ENCODE measurements at regions not wholly inside any gene's neighbourhood (a gene's known extent, or its start where the extent isn't known, plus 50 kb on each side); places are given as distances from the start of the nearest gene placed in this dataset.

DNA sequence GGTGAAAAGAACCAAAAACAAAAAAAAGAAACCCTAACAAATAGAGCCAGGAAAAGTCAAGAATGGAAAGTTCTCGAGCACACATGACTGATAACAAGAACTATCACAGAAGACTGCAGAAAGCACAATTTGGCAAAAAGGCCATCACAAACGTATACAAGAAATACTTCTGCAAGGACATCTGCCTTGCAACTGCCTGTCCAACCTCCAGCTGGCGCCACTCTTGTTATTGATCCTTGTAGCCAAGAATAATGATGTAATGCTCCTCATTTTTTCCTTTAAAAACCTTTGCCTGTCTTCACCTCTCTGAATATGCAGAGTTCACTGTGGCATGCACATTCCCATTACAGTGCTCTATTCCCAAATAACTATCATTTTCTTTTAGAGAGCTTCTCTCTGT, 87.9 kb upstream of the BMP5 start:
- no peaks in the 10 kb centered on the region for H3K36me3 ChIP-seq
- no peak for DNase-seq
- H3K27ac ChIP-seq, result no peak overlapping the region
- WGBS, 2 donors, result 60 to 64% methylated on average over 3 of the region's 3 CpGs
- intact Hi-C loops (cut with DNase I), result no loop called here
- TF ChIP-seq CTCF (IDR thresholded peaks at IDR 0.05), result no peak
- no peak for TF ChIP-seq POLR2A (IDR thresholded peaks at IDR 0.05)
- H3K4me1 ChIP-seq, result no peaks in the 10 kb centered on the region
- no peak overlapping the region for H3K4me3 ChIP-seq (replicated peaks in 1 of 3)
- no peaks in the 10 kb centered on the region for H3K27me3 ChIP-seq
- H3K9me3 ChIP-seq, result no peaks in the 10 kb centered on the region

DNA sequence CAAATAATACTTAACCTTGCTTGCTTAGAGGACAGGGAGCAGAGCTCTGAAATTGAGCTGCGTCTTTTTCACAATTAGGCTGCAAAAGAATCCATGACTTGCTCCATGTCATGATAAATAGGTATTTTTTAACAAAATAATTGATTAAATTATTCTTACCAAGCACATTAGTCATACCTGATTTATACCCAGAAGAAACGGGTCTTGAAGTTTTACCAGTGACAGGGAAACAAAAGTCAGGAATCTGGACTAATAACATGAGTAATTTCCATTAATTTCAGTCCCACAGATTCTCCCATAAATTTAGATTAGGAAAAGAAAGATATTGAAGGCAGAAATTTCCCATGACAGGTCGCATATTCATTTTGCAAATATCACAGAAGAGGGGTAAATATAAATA, 85.0 kb upstream of the BMP5 start:
- TF ChIP-seq POLR2A (IDR thresholded peaks at IDR 0.05) (no peak), CTCF (IDR thresholded peaks at IDR 0.05) (no peak)
- WGBS, 2 donors, result 85 to 91% methylated on average over 3 of the region's 3 CpGs

DNA sequence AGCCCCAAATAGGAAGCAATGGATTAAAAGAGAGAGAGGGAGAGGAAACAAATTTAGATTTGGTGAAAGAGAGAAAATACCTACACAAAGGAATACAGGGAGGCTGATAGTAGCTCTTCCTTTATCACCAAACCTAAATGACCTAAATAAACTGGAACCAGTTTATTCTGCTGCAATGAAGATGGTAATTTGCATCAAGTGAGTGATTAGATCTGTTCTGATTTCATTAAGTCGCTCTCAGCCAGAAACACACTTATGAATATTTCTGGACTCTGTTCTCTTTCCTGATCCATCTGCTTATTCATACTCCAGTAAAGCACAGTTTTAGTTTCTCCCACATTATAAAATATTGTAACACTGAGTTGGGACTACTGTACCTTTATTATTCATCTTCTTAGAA, 83.4 kb upstream of the BMP5 start:
- Histone ChIP-seq H3K27me3 (no peaks in the 10 kb centered on the region), H3K4me1 (no peaks in the 10 kb centered on the region), H3K27ac (no peak overlapping the region), H3K4me3 (replicated peaks in 1 of 3) (no peak overlapping the region), H3K36me3 (no peaks in the 10 kb centered on the region), H3K9me3 (no peaks in the 10 kb centered on the region)
- intact Hi-C loops (cut with DNase I), result no loop called here
- WGBS, 2 donors, result 83 to 87% methylated on average over 1 of the region's 1 CpG
- no peak for TF ChIP-seq CTCF (IDR thresholded peaks at IDR 0.05)
- no peak for DNase-seq

More for the DNA sequence above, 85.0 kb upstream of the BMP5 start:
- intact Hi-C loops (cut with DNase I), result no loop called here
- H3K9me3 ChIP-seq, result no peaks in the 10 kb centered on the region
- no peaks in the 10 kb centered on the region for H3K27me3 ChIP-seq
- DNase-seq, result no peak
- no peaks in the 10 kb centered on the region for H3K36me3 ChIP-seq
- H3K27ac ChIP-seq, result no peak overlapping the region
- H3K4me1 ChIP-seq, result no peaks in the 10 kb centered on the region
- no peak overlapping the region for H3K4me3 ChIP-seq (replicated peaks in 1 of 3)

DNA sequence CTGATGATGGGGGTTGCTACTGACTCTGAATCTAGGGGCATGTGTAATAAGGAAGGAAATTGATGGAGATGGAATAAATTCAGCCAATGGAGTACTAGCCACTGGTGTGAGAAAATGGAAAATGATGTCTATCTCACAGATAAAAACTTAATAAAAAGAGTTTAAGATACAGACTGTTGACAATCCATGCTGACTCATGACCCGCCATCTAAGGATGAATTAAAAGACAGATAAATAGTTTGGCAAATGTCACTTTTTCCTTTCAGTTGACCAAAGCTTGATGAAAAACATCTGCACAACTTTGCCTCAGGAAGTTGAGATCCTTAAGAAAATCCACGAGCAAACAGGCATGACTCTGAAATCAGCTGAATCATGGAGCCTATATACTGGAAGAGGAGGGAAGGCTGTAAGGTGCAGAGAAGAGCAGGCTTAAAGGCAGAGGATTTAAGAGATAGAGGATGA, 82.6 kb upstream of the BMP5 start:
- H3K4me1 ChIP-seq, result no peaks in the 10 kb centered on the region
- H3K4me3 ChIP-seq (replicated peaks in 1 of 3), result no peak overlapping the region
- no peak for TF ChIP-seq CTCF (IDR thresholded peaks at IDR 0.05)
- TF ChIP-seq POLR2A (IDR thresholded peaks at IDR 0.05), result no peak
- no peaks in the 10 kb centered on the region for H3K27me3 ChIP-seq
- DNase-seq, result no peak
- intact Hi-C loops (cut with DNase I), result no loop called here
- H3K36me3 ChIP-seq, result no peaks in the 10 kb centered on the region
- no peak overlapping the region for H3K27ac ChIP-seq
- WGBS, 2 donors, result 62 to 77% methylated on average over 2 of the region's 2 CpGs
- no peaks in the 10 kb centered on the region for H3K9me3 ChIP-seq

DNA sequence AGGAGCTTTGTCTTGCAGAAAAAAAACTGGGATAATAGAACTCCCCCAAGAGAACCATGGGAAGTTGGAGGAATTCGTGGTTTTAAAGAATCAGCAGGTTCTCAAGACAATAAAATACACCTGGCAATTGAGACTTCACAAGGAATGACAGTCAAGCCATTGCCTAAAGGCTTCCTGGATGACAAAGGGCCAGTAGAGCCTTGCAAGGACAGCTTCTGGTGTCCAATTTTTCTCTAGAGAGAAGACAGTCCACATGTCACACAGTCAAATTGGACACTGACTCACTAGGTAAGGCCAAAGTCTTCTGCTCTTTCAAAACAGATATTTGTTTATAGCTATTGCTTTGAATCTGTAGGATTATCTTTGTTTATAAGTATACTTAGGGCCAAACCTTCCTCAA, 80.3 kb upstream of the BMP5 start:
- no peak overlapping the region for H3K4me3 ChIP-seq (replicated peaks in 1 of 3)
- H3K36me3 ChIP-seq, result no peaks in the 10 kb centered on the region
- no peaks in the 10 kb centered on the region for H3K27me3 ChIP-seq
- no peaks in the 10 kb centered on the region for H3K9me3 ChIP-seq
- no peak for DNase-seq
- WGBS, 2 donors, result 56 to 69% methylated on average over 1 of the region's 1 CpG
- intact Hi-C loops (cut with DNase I), result no loop called here
- TF ChIP-seq CTCF (IDR thresholded peaks at IDR 0.05) (no peak), POLR2A (IDR thresholded peaks at IDR 0.05) (no peak)
- H3K4me1 ChIP-seq, result no peaks in the 10 kb centered on the region
- no peak overlapping the region for H3K27ac ChIP-seq

Measured in thyroid gland (tissue), 4 donors.